Astrocyte (in vitro differentiated cells and primary cell): ENCODE measurements at regions not wholly inside any gene's neighbourhood (a gene's known extent, or its start where the extent isn't known, plus 50 kb on each side); places are given as distances from the start of the nearest gene placed in this dataset.

ENCODE experiments used
- EZH2 ChIP-seq: IDR thresholded peaks from 2 replicates; pipeline ENCODE4 v1.6.1; 2012; ENCODE audit warnings: mild to moderate bottlenecking, low read length, inconsistent platforms; ENCODE audit not compliant: insufficient read depth
- TF ChIP-seq, protein P1 (sequence below): IDR thresholded peaks from 2 replicates; pipeline ENCODE4 v1.5.1; 2011; ENCODE audit warnings: low read depth, mild to moderate bottlenecking, inconsistent platforms, low read length, moderate library complexity; ENCODE audit not compliant: insufficient read depth

DNA sequence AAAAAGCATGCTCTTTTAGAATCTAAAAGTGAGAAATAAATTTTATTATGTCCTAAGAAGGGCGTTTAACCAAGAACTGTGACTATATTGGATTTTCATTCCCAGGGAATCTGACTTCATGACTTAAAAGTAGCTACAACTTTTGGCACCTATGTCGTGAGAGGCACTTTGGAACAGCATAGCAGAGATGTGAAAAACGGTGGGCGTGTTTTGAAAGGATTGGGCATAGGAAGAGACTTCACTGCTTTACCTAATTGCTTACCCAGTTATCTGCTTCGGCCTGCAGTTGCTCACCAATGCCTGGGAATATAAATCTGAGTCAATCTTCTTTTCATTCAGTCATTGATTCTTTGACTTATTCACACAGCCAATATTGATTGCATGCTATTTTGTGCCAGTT lies 363.4 kb downstream of the DNAH5 start:
- TF ChIP-seq, protein P1, sequence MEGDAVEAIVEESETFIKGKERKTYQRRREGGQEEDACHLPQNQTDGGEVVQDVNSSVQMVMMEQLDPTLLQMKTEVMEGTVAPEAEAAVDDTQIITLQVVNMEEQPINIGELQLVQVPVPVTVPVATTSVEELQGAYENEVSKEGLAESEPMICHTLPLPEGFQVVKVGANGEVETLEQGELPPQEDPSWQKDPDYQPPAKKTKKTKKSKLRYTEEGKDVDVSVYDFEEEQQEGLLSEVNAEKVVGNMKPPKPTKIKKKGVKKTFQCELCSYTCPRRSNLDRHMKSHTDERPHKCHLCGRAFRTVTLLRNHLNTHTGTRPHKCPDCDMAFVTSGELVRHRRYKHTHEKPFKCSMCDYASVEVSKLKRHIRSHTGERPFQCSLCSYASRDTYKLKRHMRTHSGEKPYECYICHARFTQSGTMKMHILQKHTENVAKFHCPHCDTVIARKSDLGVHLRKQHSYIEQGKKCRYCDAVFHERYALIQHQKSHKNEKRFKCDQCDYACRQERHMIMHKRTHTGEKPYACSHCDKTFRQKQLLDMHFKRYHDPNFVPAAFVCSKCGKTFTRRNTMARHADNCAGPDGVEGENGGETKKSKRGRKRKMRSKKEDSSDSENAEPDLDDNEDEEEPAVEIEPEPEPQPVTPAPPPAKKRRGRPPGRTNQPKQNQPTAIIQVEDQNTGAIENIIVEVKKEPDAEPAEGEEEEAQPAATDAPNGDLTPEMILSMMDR: no peak
- no peak for TF ChIP-seq EZH2
